Loucy (cell line): ENCODE measurements at regions not wholly inside any gene's neighbourhood (a gene's known extent, or its start where the extent isn't known, plus 50 kb on each side); places are given as distances from the start of the nearest gene placed in this dataset.

Experiments used
- H2AFZ ChIP-seq: fragments of 200-600 bp; sonication (generic); 2 replicates; pipeline ENCODE4 v1.6.0; 2016; ENCODE audit warnings: antibody characterized with exemption, mild to moderate bottlenecking, low read length, moderate library complexity
- H3F3A ChIP-seq: fragments of 200-600 bp; 2 replicates; pipeline ENCODE4 v1.6.0; 2016; ENCODE audit warnings: antibody characterized with exemption, low read depth, mild to moderate bottlenecking
- H3K27me3 ChIP-seq: fragments of 200-600 bp; sonication (generic); 2 replicates; pipeline ENCODE4 v1.6.1; 2014; ENCODE audit warnings: low read length, mild to moderate bottlenecking; ENCODE audit not compliant: insufficient read depth, poor library complexity, severe bottlenecking
- H3K36me3 ChIP-seq: fragments of 200-600 bp; sonication (generic); 2 replicates; pipeline ENCODE4 v1.6.1; 2016; ENCODE audit warnings: low read length; ENCODE audit not compliant: insufficient read depth
- H3K4me1 ChIP-seq: fragments of 200-600 bp; sonication (generic); 2 replicates; pipeline ENCODE4 v1.5.1; 2014; ENCODE audit warnings: low read length, mild to moderate bottlenecking; ENCODE audit not compliant: insufficient read depth, poor library complexity, severe bottlenecking
- H3K4me2 ChIP-seq: fragments of 200-600 bp; sonication (generic); 2 replicates; pipeline ENCODE4 v1.6.0; 2014; ENCODE audit warnings: antibody characterized with exemption, low read length, low read depth, mild to moderate bottlenecking; ENCODE audit not compliant: poor library complexity, severe bottlenecking
- H3K4me3 ChIP-seq: fragments of 200-600 bp; sonication (generic); 2 replicates; pipeline ENCODE4 v1.5.1; 2014; ENCODE audit warnings: low read length, mild to moderate bottlenecking, mixed read lengths; ENCODE audit not compliant: poor library complexity, severe bottlenecking
- H3K79me2 ChIP-seq: fragments of 200-600 bp; sonication (generic); 2 replicates; pipeline ENCODE4 v1.6.1; 2014; ENCODE audit warnings: low read length; ENCODE audit not compliant: insufficient read depth
- H3K9ac ChIP-seq: fragments of 200-600 bp; sonication (generic); 2 replicates; pipeline ENCODE4 v1.6.0; 2014; ENCODE audit warnings: mild to moderate bottlenecking, low read depth, low read length, moderate library complexity; ENCODE audit not compliant: poor library complexity, severe bottlenecking
- H3K9me2 ChIP-seq: fragments of 200-600 bp; sonication (generic); replicated peaks from 2 replicates; pipeline ENCODE4 v1.6.1; 2016; ENCODE audit warnings: low read depth, low read length, mixed read lengths
- H3K9me3 ChIP-seq: fragments of 200-600 bp; sonication (generic); 2 replicates; pipeline ENCODE4 v1.6.1; 2014; ENCODE audit warnings: mild to moderate bottlenecking, antibody characterized with exemption, low read length, low read depth; ENCODE audit not compliant: insufficient read depth
- H4K20me1 ChIP-seq: fragments of 200-600 bp; sonication (generic); 2 replicates; pipeline ENCODE4 v1.6.0; 2014; ENCODE audit warnings: antibody characterized with exemption, low read length, mild to moderate bottlenecking; ENCODE audit not compliant: insufficient read depth, poor library complexity, severe bottlenecking
- EZH2phosphoT487 ChIP-seq: fragments of 200-600 bp; IDR thresholded peaks from 2 replicates; pipeline ENCODE4 v1.6.1; 2018; ENCODE audit warnings: antibody characterized with exemption, mild to moderate bottlenecking, moderate library complexity, borderline replicate concordance
- TF ChIP-seq, protein P1 (sequence below): fragments of 200-600 bp; sonication (generic); conservative IDR thresholded peaks from 2 replicates; pipeline ENCODE4 v1.5.1; 2014; ENCODE audit warnings: mild to moderate bottlenecking, antibody characterized with exemption, low read length

DNA sequence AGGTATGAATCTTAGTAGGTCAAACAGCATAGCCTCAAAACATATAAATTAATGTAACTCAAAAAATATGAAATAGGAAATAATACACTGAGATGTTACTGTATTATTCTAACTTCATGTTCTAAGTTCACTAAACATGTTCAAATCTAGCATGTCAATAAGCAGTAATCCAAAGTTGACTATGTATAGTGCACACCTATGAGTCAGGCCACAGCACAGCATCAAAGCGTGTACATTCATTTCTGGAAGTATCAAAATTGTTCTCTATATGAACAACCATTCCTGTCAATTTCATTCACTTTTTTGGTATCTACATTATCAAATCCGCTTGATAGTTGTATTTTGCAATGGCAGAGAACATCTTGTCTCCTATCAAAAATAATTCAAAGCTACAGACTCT, 418.9 kb upstream of the POM121L12 start:
- Histone ChIP-seq H3K79me2 (no peaks in the 10 kb centered on the region), H3K4me1 (no peaks in the 10 kb centered on the region), H3F3A (no peaks in the 10 kb centered on the region), H3K9me3 (no peaks in the 10 kb centered on the region), H3K4me3 (no peak overlapping the region), H4K20me1 (no peaks in the 10 kb centered on the region), H3K27me3 (no peaks in the 10 kb centered on the region), H3K36me3 (no peaks in the 10 kb centered on the region), H3K4me2 (no peak overlapping the region), H2AFZ (no peak overlapping the region), H3K9me2 (no peaks in the 10 kb centered on the region), H3K9ac (no peak overlapping the region)
- TF ChIP-seq, protein P1, sequence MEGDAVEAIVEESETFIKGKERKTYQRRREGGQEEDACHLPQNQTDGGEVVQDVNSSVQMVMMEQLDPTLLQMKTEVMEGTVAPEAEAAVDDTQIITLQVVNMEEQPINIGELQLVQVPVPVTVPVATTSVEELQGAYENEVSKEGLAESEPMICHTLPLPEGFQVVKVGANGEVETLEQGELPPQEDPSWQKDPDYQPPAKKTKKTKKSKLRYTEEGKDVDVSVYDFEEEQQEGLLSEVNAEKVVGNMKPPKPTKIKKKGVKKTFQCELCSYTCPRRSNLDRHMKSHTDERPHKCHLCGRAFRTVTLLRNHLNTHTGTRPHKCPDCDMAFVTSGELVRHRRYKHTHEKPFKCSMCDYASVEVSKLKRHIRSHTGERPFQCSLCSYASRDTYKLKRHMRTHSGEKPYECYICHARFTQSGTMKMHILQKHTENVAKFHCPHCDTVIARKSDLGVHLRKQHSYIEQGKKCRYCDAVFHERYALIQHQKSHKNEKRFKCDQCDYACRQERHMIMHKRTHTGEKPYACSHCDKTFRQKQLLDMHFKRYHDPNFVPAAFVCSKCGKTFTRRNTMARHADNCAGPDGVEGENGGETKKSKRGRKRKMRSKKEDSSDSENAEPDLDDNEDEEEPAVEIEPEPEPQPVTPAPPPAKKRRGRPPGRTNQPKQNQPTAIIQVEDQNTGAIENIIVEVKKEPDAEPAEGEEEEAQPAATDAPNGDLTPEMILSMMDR, result no peak
- TF ChIP-seq EZH2phosphoT487, result no peak

DNA sequence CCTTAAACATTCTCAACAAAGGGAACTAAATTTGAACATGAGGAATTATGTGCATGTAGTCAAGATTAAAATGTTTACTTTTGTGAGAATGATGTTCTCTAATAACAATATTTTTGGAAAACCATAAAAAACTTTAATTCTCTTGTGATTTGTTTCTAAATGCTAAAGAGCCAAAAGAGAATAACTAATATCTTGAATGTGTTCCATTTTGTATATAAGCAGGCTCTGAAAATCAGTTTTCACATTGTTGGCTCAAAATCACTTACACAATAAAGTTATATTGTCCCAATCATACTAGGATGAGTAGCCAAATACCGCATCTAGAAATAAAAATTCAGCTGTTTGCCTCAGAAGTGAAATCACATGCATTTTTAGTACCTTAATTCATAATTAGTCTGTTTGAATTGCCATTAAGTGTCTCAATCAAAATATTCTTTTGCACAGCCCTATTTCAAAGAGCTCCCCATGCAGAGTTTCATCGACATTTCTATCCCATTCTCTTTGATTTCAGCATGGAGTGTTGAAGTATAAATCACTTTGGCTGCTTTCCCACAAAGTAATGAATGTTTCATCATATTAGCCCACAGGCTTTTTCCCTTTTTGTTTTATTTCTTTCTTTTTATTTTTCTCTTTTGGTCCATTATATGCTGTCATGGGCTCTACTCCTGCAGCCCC, 420.3 kb upstream of the POM121L12 start:
- no peak for TF ChIP-seq EZH2phosphoT487
- TF ChIP-seq, protein P1, result no peak

DNA sequence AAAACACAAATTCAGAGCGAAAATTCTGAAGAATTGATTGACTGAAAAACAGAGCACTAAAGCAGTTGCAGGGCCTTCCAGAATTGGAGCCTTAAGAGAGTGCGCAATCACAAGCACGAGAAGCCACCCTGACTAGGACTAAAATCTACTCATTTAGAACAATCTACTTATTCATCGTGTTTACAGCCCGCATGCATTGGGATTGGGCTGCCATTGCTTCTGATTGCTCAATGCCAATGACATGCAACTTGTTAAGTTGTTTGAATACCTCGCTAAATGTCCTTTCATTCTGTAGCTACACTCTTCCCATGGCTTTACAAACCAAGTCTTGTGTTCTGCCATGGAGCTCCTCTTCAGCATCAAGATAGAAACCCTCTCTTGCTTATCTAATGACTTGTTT, 425.9 kb upstream of the POM121L12 start:
- H3K9me2 ChIP-seq, result no peaks in the 10 kb centered on the region
- H3K4me2 ChIP-seq, result no peak overlapping the region
- H3K79me2 ChIP-seq, result no peaks in the 10 kb centered on the region
- H3F3A ChIP-seq, result no peaks in the 10 kb centered on the region
- no peaks in the 10 kb centered on the region for H3K9me3 ChIP-seq
- H3K27me3 ChIP-seq, result no peaks in the 10 kb centered on the region
- no peak overlapping the region for H3K4me3 ChIP-seq
- no peak overlapping the region for H2AFZ ChIP-seq
- no peak overlapping the region for H3K9ac ChIP-seq
- H4K20me1 ChIP-seq, result no peaks in the 10 kb centered on the region
- no peaks in the 10 kb centered on the region for H3K36me3 ChIP-seq
- no peak for TF ChIP-seq EZH2phosphoT487
- TF ChIP-seq, protein P1, result no peak
- no peaks in the 10 kb centered on the region for H3K4me1 ChIP-seq

More for the DNA sequence above, 420.3 kb upstream of the POM121L12 start:
- no peak overlapping the region for H3K4me3 ChIP-seq
- no peaks in the 10 kb centered on the region for H3F3A ChIP-seq
- H4K20me1 ChIP-seq, result no peaks in the 10 kb centered on the region
- H3K27me3 ChIP-seq, result no peaks in the 10 kb centered on the region
- no peaks in the 10 kb centered on the region for H3K9me2 ChIP-seq
- no peak overlapping the region for H3K4me2 ChIP-seq
- H3K9ac ChIP-seq, result no peak overlapping the region
- H3K4me1 ChIP-seq, result no peaks in the 10 kb centered on the region
- H2AFZ ChIP-seq, result no peak overlapping the region
- H3K79me2 ChIP-seq, result no peaks in the 10 kb centered on the region
- no peaks in the 10 kb centered on the region for H3K9me3 ChIP-seq
- H3K36me3 ChIP-seq, result no peaks in the 10 kb centered on the region
